K562 (cell line): ENCODE measurements at regions not wholly inside any gene's neighbourhood (a gene's known extent, or its start where the extent isn't known, plus 50 kb on each side); places are given as distances from the start of the nearest gene placed in this dataset.

Experiments used
- ATAC-seq: fragments of 200-7000 bp; cut with Tn5 transposase; 3 replicates; pipeline ENCODE4 v1.9.1; 2020; ENCODE audit warnings: moderate library complexity
- BruUV-seq: library from RNA; stranded (reverse); fragments of 400-500 nt; replicated peaks from 2 replicates; lab custom pipeline; 2021; lab: Mats Ljungman, UMichigan
- CTCF ChIA-PET: fragments of 300-600 bp; formaldehyde crosslinking; extraction: SDS; loops from one replicate; lab custom pipeline; 2021; ENCODE audit warnings: low intra/inter-chr PET ratio; lab: Yijun Ruan, JAX
- POLR2A ChIA-PET: fragments of 300-600, 350-650 bp; sonication (Branson Sonifier 250); formaldehyde crosslinking; extraction: SDS; loops from one replicate; lab custom pipeline; 2021; ENCODE audit warnings: antibody characterized with exemption, inconsistent platforms; lab: Yijun Ruan, JAX
- DNase-seq, 4 experiments: peaks; one replicate each; pipeline versions ENCODE4 v3.0.0 to v3.0.0-alpha.2; 2011 to 2018; ENCODE audit warnings: low spot score in 3 of 4, mixed read lengths in 3 of 4; ENCODE audit errors: extremely low read depth in 1 of 4
- FAIRE-seq: peaks from 2 replicates; lab custom pipeline; 2011; peaks lifted over from hg19 to GRCh38; lab: Jason Lieb, UNC
- H2AFZ ChIP-seq: 2 replicates; pipeline ENCODE4 v1.6.0; 2011; ENCODE audit warnings: low read depth, low read length, control low read depth, inconsistent platforms
- H3K27ac ChIP-seq: fragments of 200-600 bp; 3 replicates; pipeline ENCODE4 v1.8.0; 2011; ENCODE audit warnings: low read depth, mild to moderate bottlenecking, control low read depth, inconsistent platforms, low read length, moderate library complexity, mixed read lengths; ENCODE audit errors: extremely low read depth
- H3K27me3 ChIP-seq, 2 experiments: fragments of 300-600 bp in 1 of 2; 2 replicates in 1 of 2; 3 replicates in 1 of 2; pipeline versions ENCODE4 v1.6.0 to v1.8.0; 2011; ENCODE audit warnings: inconsistent platforms in 2 of 2, low read length in 2 of 2, mild to moderate bottlenecking in 1 of 2, mixed read lengths in 1 of 2, moderate library complexity in 1 of 2; ENCODE audit not compliant: control insufficient read depth in 2 of 2, insufficient read depth in 2 of 2
- H3K36me3 ChIP-seq: fragments of 300-600 bp; 3 replicates; pipeline ENCODE4 v1.8.0; 2011; ENCODE audit warnings: mild to moderate bottlenecking, low read length, inconsistent platforms; ENCODE audit not compliant: control insufficient read depth, insufficient read depth
- H3K4me1 ChIP-seq, 2 experiments: fragments of 200-600 bp in 1 of 2; replicated peaks in 1 of 2; 2 replicates in 1 of 2; 3 replicates in 1 of 2; pipeline versions ENCODE4 v1.5.1 to v1.8.0; 2011; ENCODE audit warnings: inconsistent platforms in 2 of 2, low read length in 2 of 2, mild to moderate bottlenecking in 1 of 2, mixed read lengths in 1 of 2, moderate library complexity in 1 of 2; ENCODE audit not compliant: control insufficient read depth in 2 of 2, insufficient read depth in 2 of 2
- H3K4me2 ChIP-seq: 2 replicates; pipeline ENCODE4 v1.6.1; 2011; ENCODE audit warnings: low read length, control low read depth, inconsistent platforms, mixed read lengths; ENCODE audit not compliant: insufficient read depth
- H3K4me3 ChIP-seq: fragments of 200-600 bp; sonication (generic), shearing (Covaris generic); 2 replicates; pipeline ENCODE4 v1.5.1; 2016; ENCODE audit warnings: control low read depth, inconsistent platforms
- H3K79me2 ChIP-seq: fragments of 200-600 bp; 3 replicates; pipeline ENCODE4 v1.8.0; 2011; ENCODE audit warnings: low read length, inconsistent platforms; ENCODE audit not compliant: control insufficient read depth, insufficient read depth
- H3K9ac ChIP-seq, 2 experiments: 2 replicates each; pipeline versions ENCODE4 v1.6.0 to v1.6.1; 2011; ENCODE audit warnings: low read depth in 2 of 2, low read length in 2 of 2, control low read depth in 1 of 2, inconsistent platforms in 1 of 2, mild to moderate bottlenecking in 1 of 2, mixed read lengths in 1 of 2; ENCODE audit not compliant: insufficient read depth in 1 of 2
- H3K9me1 ChIP-seq: one replicate; pipeline ENCODE4 v1.6.0; 2011; ENCODE audit warnings: inconsistent platforms, mild to moderate bottlenecking, low read length, moderate library complexity; ENCODE audit not compliant: control insufficient read depth, insufficient read depth
- H3K9me3 ChIP-seq: replicated peaks from 2 replicates; pipeline ENCODE4 v1.5.1; 2011; ENCODE audit warnings: low read depth, low read length, inconsistent platforms; ENCODE audit not compliant: control insufficient read depth, insufficient read depth
- H4K20me1 ChIP-seq: replicated peaks from 2 replicates; pipeline ENCODE4 v1.6.1; 2011; ENCODE audit warnings: low read length, inconsistent platforms, mixed read lengths; ENCODE audit not compliant: control insufficient read depth, insufficient read depth
- BRD9 ChIP-seq: fragments of 450-650 bp; IDR thresholded peaks from 2 replicates; pipeline ENCODE4 v1.6.1; 2018; ENCODE audit warnings: low read depth; ENCODE audit not compliant: partially characterized antibody
- CUX1 ChIP-seq: fragments of 200-800 bp; sonication (Bioruptor generic); IDR thresholded peaks from 2 replicates; pipeline ENCODE4 v1.6.1; 2016; ENCODE audit warnings: missing genetic modification characterization, missing compliant biosample characterization
- CXXC5 ChIP-seq: fragments of 250-450 bp; sonication (Bioruptor Pico); IDR thresholded peaks from 2 replicates; pipeline ENCODE4 v1.8.0; 2022; ENCODE audit warnings: inconsistent platforms, mild to moderate bottlenecking, moderate library complexity
- HSF4 ChIP-seq: fragments of 250-450 bp; sonication (Bioruptor Pico); IDR thresholded peaks from 2 replicates; pipeline ENCODE4 v2.1.2; 2022; ENCODE audit warnings: mild to moderate bottlenecking, moderate library complexity, borderline replicate concordance
- LCOR ChIP-seq: sonication (generic); formaldehyde crosslinking; IDR thresholded peaks from 2 replicates; pipeline ENCODE4 v1.8.0; 2022; ENCODE audit warnings: mild to moderate bottlenecking, missing genetic modification reagents
- POLR2G ChIP-seq: fragments of 200-400 bp; formaldehyde crosslinking; IDR thresholded peaks from 2 replicates; pipeline ENCODE4 v1.6.1; 2017; ENCODE audit warnings: low read depth, mild to moderate bottlenecking, antibody characterized with exemption, low read length, moderate library complexity
- RBM39 ChIP-seq: fragments of 200-400 bp; formaldehyde crosslinking; optimal IDR thresholded peaks from 2 replicates; pipeline ENCODE3; 2018; ENCODE audit warnings: low read depth, low read length
- RHOXF2B ChIP-seq: fragments of 250-450 bp; sonication (Bioruptor Pico); conservative IDR thresholded peaks from 2 replicates; pipeline ENCODE4 v1.5.1; 2021
- SP1 ChIP-seq: sonication (generic); formaldehyde crosslinking; IDR thresholded peaks from 2 replicates; pipeline ENCODE4 v1.8.1; 2022; ENCODE audit warnings: mild to moderate bottlenecking, missing genetic modification reagents
- STAG1 ChIP-seq: sonication (generic); formaldehyde crosslinking; IDR thresholded peaks from 2 replicates; pipeline ENCODE4 v1.5.0; 2020; ENCODE audit warnings: missing genetic modification reagents, borderline replicate concordance
- TRIM28 ChIP-seq: fragments of 450-650 bp; IDR thresholded peaks from 2 replicates; pipeline ENCODE4 v1.6.1; 2017
- ZNF263 ChIP-seq: sonication (generic); formaldehyde crosslinking; IDR thresholded peaks from 2 replicates; pipeline ENCODE4 v1.8.0; 2022; ENCODE audit warnings: mild to moderate bottlenecking, missing genetic modification reagents, borderline replicate concordance
- ZNF384 ChIP-seq: IDR thresholded peaks from 2 replicates; pipeline ENCODE4 v1.6.1; 2012; ENCODE audit warnings: low read depth, low read length, improper control_type of control experiment
- ZNF695 ChIP-seq: fragments of 450-650 bp; formaldehyde crosslinking; IDR thresholded peaks from 2 replicates; pipeline ENCODE4 v1.4.0; 2020; ENCODE audit warnings: mild to moderate bottlenecking, moderate library complexity
- WGBS: fragments of 100-300 bp; shearing (Covaris generic); methylation state at CpG from one replicate; pipeline ENCODE4 v1.1.6; 2016; ENCODE audit warnings: low coverage, mixed read lengths; ENCODE audit not compliant: insufficient coverage; ENCODE audit errors: missing lambda C conversion rate; 5-methylcytosine and 5-hydroxymethylcytosine counted together
- in situ Hi-C: fragments of 300-500 bp; cut with MboI; formaldehyde crosslinking; loops from 4 replicates; pipeline ENCODE4 v1.15.0; 2018; ENCODE audit warnings: inconsistent platforms, mixed read lengths
- intact Hi-C: fragments of 100-400 bp; cut with micrococcal nuclease; formaldehyde crosslinking; loops from 2 replicates; pipeline ENCODE4 v1.14.2; 2022

GRCh38 chr20:17137692-17138091, 89.1 kb upstream of the PCSK2 start:
- no peak overlapping the region for H3K9ac ChIP-seq
- no TSS peak for BruUV-seq
- ChIA-PET POLR2A (no interaction called here), CTCF (no interaction called here)
- intact Hi-C loops (no loop called here), in situ Hi-C loops (no loop called here)
- H3K36me3 ChIP-seq, result no peaks in the 10 kb centered on the region
- no peak for FAIRE-seq
- no peak for ATAC-seq
- DNase-seq, result no peak
- no peaks in the 10 kb centered on the region for H3K9me3 ChIP-seq
- H3K27ac ChIP-seq, result no peak overlapping the region
- no peak for TF ChIP-seq HSF4 (CRISPR knock-in tag)
- H3K79me2 ChIP-seq, result no peaks in the 10 kb centered on the region
- no peaks in the 10 kb centered on the region for H4K20me1 ChIP-seq
- H2AFZ ChIP-seq, result no peak overlapping the region
- no peak overlapping the region for H3K4me2 ChIP-seq
- no peak overlapping the region for H3K4me3 ChIP-seq
- H3K27me3 ChIP-seq, result no peaks in the 10 kb centered on the region
- H3K9me1 ChIP-seq, result no peaks in the 10 kb centered on the region
- 0% methylated on average over 3 of the region's 3 CpGs for WGBS
- H3K4me1 ChIP-seq, result no peaks in the 10 kb centered on the region

- ChIA-PET CTCF (no interaction called here), POLR2A (no interaction called here)
- WGBS, result 0% methylated on average over 5 of the region's 5 CpGs
- no peaks in the 10 kb centered on the region for H4K20me1 ChIP-seq
- H3K79me2 ChIP-seq, result no peaks in the 10 kb centered on the region
- no peaks in the 10 kb centered on the region for H3K27me3 ChIP-seq
- no peak overlapping the region for H3K27ac ChIP-seq
- H3K4me1 ChIP-seq, result no peaks in the 10 kb centered on the region
- no peak for FAIRE-seq
- H2AFZ ChIP-seq, result no peak overlapping the region
- ATAC-seq, result no peak
- no peaks in the 10 kb centered on the region for H3K9me3 ChIP-seq
- no peaks in the 10 kb centered on the region for H3K9me1 ChIP-seq
- H3K4me2 ChIP-seq, result no peak overlapping the region
- BruUV-seq, result no TSS peak
- no peak overlapping the region for H3K4me3 ChIP-seq
- no peaks in the 10 kb centered on the region for H3K36me3 ChIP-seq
- no peak for DNase-seq
- H3K9ac ChIP-seq, result no peak overlapping the region
- intact Hi-C loops (no loop called here), in situ Hi-C loops (no loop called here)
- no peak for TF ChIP-seq STAG1 (CRISPR knock-in tag)
- TF ChIP-seq SP1 (CRISPR knock-in tag), result no peak
- TF ChIP-seq ZNF263 (CRISPR knock-in tag), result no peak
- no peak for TF ChIP-seq LCOR (CRISPR knock-in tag)
- TF ChIP-seq ZNF695, result no peak
- no peak for TF ChIP-seq CXXC5
- TF ChIP-seq RHOXF2B (CRISPR knock-in tag), result no peak
- no peak for TF ChIP-seq BRD9
- TF ChIP-seq ZNF384, result no peak
- TF ChIP-seq CUX1 (CRISPR knock-in tag), result no peak
- no peak for TF ChIP-seq POLR2G
- TF ChIP-seq RBM39, result no peak
- TF ChIP-seq TRIM28, result no peak
Measured at GRCh38 chr20:17138237-17138636, 88.6 kb upstream of the PCSK2 start.
